ENCODE measurements at regions not wholly inside any gene's neighbourhood (a gene's known extent, or its start where the extent isn't known, plus 50 kb on each side); places are given as distances from the start of the nearest gene placed in this dataset.
"Not testable (repeated sequence)": the region's sequence is repeated elsewhere in the genome, so short reads cannot be mapped to it uniquely, and the experiment has no call there.

DNA sequence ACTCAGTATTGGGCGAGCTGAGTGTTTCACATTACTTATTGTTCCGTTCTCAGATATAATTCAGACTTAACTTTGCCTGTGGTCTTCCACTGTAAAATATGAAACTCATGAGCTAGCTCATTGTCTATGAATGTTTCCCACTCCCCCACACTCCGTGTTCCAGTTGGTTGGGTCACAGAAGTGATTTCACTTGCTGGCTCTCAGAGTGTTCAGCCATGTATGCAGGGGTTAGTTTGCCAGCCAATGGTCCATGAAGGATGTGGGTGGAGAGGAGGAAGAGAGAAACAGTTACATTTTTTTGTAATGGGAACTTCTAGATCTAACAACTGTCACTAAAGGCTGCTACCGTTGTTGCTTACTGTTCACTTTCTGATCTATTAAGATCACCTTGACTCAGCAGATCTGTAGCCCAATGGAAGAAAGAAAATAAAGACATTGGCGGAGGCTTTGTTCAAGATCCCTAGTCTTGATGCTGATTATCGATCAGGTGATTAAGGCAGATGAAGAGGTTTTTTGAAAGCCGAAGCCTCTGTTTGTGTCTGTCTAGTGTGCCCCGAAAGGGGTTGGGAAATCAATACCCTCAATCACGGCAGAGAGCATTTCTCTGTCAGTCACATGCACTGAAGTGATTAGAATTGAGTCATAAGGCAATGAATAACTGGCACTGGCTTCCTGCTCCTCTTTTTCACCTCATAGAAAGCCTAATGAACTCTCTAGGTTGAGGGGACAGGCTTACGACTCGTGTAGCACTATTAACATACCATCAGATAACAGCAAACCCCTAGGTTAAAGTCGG is 279.7 kb upstream of the FIGN start:
- FAIRE-seq = no peak

DNA sequence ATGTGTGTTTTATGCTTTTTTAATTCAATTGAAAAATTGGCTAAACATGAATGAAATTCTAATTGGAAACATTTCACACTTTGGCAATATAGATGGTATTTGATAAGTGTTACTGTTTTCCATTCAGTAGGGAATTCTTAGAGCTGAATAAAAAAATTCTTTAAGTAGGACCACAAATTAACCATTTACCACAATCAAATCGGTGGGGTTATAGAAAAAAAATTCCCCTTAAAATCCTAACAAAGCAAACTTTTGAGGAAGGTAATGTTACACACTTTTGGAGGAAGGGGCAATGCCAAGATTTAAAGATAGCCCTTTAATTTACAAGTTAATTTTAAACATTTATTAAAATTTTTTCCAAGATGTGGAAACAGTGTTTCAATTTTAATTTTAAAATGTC is 279.0 kb upstream of the FIGN start:
- no peak for FAIRE-seq

DNA sequence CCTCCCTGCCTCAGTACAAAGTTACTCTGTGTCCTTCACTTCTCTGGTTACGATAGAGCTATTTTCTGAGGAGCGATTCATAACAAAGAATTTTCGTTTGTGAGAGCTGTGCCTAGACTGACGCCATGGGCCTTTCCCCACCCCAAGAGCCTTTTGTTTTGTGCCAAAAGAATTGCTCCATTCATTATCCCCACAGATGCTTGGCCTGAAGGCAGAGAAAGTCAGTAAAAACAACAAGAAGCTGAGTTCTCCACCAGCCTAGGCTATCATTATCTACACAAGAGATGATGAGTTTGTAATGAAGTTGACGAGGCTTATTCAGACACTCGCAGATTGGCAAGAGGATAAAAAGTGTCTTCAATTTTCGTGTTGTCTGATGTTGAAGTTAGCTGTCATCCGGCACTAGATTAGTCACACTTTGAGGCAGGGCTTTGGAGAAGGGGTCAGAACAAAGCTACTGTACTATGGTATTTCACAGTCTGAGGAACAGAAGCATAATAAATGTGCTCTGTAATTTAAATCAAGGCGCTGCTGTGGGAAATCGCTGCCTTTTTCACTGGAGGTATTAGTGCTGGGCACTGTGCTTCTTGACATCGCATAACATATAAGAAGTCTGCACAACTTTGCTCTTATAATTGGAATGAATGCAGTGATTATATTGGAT is 278.4 kb upstream of the FIGN start:
- no peak for FAIRE-seq

DNA sequence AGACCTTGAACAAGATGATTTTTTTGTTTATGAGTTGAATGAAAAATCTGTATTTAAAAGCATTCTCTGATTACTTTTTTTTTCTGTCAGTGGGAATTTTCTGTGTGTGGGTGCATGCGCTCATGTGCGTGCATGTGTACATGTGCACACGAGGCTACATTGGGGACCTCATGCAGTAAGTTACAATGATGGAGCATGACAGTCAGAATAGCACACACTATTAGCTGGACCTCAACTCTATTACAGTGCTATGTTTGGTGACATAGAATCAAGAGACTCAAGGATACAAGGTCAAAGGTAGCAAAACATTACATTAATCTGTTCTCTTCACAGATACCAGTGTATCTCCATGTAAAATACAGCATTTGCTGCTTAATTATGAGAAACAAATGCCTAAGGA is 276.8 kb upstream of the FIGN start:
- FAIRE-seq = no peak

DNA sequence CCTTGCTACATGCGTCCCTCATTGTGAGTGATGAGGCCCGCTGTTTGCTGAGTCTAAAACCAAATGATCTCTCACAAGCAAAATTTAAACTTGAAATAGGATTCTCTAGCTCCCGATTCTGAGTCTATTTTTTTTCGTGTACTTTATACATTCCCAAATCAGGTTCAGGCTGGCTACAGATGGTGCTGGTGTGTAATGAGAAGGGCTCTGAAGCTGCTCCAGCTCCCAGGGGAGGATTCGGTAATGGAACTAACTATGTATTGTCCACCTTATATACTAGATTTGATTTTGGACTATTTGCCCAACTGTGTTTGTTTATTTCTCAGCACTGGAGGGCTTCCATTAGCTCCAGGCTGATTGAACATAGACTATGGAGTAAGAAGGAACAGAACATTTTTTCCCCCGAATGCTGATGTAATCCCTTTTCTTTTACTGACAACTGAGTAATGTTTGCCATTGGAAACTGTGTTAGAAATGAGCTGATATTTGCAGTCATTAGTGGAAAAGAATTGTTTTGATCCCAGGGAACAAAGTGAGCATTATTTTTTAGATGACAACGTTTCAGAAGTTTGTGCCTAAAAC is 274.0 kb upstream of the FIGN start:
- no peak for FAIRE-seq

DNA sequence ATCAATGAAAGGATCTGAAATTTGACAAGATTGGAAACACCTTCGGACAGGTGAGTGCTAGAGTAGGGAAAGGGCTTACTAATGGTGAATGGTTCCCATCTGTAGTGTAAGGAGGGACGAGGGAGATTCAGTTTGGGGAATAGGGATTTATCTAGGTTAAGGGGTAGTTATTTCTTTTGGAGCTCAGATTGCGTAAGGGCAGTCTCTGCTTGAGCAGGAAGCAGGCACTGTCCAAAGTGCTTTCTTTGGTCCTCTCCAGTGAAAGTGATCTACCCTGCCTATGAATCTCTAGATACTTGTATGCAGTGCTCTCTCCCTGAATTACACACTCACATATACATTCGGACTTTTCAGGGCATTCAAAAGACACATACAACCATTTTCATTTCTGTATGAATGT is 272.9 kb upstream of the FIGN start:
- FAIRE-seq = no peak

DNA sequence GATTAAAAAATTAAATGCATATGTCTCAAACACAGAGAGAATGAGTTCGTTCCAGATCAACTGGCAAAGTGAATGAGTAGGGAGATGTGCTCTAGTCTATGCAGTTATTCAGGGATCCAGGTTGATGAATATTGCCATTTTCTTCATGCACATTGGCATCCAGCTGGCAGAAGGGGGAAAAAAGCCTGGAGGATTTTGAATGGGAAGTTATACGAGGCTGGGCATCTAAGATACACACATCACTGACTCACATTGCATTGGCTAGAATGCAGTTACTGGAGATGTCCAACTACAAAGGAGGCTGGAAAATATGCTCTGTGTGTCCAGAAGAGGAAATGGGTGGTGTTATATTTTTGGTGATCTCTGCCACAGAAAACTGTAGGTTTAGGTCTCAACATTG is 270.9 kb upstream of the FIGN start:
- FAIRE-seq = no peak

DNA sequence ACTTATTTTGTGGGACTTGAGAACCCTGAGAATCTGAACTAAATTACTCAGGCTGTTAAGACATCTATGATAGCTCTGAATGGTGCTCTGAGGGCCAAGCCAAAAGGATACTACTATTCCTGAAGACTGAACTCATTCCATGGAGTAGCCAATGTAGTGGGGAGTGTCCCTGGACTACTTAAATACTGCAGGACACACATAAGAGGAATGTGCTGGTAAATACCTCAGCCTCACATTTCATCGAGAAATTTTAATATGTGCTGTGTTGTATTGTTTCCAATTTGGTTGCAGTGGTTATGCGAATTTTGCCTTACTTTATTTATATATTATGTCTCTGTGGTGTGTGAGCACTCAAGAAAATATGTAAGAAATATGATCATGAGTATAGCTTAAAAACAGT is 264.4 kb upstream of the FIGN start:
- FAIRE-seq = no peak

DNA sequence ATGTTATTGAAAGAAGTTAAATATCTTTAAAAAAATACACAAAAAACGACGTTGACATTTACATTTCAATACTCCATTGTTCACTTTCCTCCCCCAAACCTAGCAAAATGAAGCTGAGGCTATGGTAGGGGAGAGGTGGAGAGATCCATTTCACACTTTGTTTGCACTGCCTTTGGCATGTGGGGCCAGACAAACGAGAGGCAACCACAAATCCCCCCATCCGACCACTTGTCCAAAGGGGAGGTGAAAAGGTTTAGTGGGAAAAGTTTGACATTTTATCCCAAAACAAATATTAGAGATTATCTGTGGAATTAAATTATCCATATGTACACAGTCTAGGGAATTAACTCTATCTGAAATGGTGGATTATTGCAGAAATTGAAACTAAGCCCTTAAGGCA is 261.7 kb upstream of the FIGN start:
- no peak for FAIRE-seq

DNA sequence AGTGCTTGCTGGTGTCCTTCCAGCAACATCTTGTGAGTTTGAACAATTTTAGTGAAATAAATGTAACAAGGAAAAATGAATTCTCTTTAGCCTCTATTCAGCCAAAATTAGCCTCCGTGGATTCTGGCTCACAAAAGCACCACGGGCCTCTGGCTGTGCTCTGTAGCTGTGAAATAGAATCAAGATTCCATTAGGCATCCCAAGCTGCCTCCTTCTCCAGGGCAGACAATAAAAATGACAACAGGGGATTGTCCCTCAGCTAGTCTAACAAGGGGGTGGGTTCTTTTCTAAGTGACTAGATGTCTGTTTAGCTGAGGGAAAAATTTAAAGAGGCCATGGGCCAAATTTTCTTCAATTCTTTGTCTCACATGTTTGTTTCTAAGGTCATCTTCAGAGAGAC is 254.7 kb upstream of the FIGN start:
- FAIRE-seq = no peak

DNA sequence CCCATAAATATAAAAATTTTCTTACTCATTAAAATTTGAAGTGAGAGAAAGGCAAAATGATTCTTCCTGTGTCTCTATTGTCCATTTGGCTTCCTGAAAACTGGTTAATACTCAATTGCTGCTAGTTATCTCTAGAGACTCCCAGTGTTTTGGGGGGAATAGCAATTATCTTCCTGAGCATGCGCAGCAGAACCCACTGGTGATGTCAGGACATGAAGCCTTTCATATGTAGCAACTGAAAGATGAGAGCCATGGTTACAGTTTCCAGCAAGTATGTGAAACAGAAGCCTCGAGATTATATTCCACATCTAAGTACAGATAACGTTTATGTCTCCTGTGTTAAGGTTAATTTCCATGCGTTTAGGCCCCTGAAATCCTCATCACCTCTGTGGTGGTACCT is 254.3 kb upstream of the FIGN start:
- FAIRE-seq = no peak

DNA sequence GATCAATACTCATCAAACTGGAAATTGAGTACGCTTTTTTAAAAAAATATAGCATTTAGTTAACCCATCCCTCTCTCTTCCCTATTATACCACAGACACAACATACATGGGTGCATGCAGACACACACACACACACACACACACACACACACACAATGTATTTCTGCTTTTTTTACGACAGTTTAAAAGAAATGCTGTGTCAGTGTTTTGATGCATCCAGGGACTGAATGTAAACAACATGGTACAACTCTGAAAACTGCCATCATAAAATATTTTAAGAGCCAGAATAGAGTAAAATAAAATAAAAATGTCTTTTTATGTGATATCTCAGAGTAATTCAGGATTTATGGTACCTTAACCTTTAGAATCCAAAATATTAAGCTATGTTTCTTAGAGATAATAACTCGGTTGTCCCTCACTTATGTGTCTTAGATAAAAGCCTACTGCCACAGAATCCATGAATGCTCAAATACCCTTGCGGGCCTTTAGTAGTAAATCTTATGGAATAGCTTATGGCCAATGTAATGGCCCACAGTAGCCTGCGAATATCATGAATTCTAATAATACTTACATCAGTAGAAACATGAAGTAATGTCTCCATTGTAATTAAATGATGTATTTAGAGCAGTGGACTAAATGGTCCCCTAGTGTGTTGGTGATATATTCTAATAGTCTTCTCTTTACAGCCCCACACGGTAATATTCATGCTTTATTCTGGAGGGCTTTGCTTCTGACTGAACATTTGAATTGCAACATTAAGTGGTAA is 251.6 kb upstream of the FIGN start:
- no peak for FAIRE-seq

DNA sequence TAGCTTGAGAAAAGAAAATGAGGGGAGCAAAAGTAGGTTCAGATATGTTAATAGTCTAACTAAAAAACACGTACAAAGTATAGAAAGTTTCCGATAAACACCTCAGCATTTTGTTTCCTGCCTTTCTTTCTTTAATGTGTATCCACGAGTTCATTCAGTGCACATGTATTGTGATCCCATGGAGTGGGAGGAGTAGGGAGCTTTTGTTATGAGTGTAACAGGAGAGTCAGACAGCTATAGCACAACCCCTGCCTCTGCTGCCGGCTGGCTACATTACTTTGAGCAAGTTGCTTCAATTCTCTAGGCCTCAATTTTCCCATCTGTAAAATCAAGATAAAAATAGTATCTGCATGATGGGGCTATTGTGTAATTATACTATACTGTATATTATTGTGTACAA is 249.2 kb upstream of the FIGN start:
- FAIRE-seq = no peak

DNA sequence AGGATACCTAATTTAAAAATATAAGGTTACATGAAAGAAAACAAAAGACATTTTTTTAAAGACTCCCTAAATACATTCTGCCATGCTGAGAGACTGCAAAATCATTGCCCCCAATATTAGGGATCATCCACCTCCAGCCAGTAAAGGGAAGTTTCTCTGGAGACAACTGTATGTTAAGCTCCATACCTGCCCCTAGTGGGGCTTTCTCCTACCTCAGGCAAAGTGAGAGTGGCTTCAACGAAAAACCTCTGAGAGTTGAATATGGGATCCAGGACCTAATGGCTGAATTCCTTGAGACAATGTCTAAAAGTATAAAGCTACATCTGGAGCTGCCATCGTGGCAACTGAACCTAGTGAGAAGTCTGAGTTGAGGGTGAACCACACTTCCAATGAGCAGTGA is 248.1 kb upstream of the FIGN start:
- no peak for FAIRE-seq

DNA sequence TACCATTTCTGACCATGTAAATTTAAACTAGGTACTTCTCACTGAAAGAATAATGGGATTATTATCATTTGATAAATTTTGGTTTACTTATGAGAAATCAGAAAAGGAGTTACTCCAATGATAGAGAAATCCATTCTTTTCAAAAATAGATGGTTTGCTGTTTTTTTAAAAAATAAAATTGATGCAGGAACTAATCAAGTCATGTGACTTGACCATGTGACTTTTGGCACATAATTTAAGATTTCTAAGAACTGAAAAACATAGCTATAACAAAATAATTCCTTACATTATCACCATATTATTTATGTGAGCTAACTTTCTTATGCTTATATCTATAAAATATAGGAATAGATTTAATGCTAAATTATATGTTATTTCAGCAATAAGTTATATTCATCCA is 247.1 kb upstream of the FIGN start:
- FAIRE-seq = no peak

DNA sequence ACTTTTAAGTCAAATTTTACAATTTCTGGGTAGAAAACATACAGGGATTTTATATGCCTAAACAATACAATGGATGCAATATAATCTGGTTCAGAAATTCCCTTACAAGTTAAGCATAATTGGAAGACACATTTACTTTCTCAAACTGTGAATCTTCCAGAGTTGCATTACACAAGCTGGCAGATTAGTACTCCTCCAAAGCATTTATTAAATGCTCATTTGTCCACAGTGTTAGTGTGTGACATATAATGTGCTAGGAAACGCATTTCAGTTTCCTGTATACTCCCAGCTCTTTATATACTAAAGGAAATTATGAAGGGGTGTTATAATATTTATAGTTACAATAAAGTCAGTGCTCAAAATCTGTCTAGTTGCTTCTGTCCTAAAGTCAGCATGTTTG is 239.0 kb upstream of the FIGN start:
- FAIRE-seq = no peak

DNA sequence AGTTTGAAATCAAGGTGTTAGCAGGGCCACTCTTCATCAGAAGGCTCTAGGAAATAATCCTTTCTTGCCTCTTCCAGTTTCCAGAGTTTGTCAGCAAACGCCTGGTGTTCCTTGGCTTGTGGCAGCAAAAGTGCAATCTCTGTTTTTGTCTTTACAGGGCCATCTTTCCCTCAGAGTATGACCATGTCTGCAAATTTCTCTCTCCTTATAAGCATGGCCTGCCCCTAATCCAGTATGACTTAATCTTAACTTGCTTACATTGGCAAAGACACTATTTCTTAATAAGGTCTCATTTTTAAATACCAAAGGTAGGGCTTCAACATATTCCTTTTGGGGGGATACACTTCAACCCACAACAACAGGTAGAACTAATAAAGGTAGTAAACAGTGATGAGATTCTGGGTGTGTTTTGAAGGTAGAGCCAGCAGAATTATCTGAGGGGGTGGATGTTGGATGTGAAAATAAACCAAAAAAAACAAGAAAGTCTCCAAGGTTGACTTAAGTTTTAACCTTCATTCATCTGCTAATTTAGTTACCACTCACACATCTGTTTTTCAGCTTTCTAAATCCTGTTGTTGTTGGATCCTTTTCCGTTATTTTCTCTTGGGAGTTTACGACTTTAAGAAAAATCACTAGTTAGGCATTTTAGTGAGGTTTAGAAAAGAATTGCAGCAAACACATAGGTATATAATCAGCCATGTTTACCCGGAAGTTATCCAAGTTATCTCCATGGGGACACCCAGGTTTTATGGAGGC is 234.4 kb upstream of the FIGN start:
- no peak for FAIRE-seq

DNA sequence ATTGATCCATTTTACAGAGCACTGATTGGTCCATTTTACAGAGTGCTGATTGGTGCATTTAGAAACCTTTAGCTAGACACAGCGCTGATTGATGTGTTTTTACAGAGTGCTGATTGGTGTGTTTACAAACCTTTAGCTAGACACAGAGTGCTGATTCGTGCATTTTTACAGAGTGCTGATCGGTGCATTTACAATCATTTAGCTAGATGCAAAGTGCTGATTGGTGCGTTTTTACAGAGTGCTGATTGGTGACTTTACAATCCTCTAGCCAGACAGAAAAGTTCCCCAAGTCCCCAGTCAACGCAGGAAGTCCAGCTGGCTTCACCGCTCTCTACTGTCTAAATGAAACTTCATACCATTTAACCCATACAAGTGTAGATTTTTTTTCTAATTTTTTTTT is 228.5 kb upstream of the FIGN start:
- FAIRE-seq = not testable (repeated sequence)

DNA sequence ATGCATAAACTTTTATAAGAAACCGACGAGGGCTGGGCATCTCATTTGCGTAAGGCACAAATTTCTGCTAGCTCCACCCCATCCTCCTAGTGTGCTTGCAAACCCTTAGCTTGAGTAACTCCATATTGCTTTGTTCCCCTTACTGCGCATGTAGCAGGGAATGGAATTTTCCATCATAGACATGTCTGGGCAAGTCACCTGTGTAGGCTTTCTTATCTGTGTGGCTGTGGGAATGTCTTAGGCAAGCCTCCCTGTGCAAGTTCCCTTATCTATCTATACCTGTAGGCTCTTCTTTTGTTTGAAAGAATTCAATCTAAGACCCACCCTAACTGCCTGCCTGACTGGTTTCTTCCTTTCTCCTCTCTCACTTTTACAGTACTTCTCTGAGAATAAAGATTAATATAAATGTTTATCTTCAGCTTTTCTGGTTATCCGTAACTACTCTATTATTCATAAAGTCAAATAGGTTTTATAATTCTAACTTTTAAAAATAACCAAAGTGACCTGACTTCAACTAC is 217.6 kb upstream of the FIGN start:
- FAIRE-seq = no peak

DNA sequence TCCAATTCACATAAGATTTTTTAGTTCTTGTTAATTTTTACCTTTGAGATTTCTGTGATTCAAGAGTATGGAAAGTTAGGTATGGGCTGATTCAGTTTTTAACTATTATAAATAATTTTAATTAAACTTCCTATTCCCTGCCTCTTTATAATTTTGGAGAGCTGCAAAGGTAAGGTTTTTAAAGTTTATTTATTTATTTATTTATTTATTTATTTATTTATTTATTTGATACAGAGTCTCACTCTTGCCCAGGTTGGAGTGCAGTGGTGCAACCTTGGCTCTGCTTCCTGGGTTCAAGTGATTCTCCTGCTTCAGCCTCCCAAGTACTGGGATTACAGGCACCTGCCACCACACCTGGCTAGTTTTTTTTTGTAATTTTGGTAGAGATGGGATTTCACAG is 215.5 kb upstream of the FIGN start:
- FAIRE-seq = no peak

DNA sequence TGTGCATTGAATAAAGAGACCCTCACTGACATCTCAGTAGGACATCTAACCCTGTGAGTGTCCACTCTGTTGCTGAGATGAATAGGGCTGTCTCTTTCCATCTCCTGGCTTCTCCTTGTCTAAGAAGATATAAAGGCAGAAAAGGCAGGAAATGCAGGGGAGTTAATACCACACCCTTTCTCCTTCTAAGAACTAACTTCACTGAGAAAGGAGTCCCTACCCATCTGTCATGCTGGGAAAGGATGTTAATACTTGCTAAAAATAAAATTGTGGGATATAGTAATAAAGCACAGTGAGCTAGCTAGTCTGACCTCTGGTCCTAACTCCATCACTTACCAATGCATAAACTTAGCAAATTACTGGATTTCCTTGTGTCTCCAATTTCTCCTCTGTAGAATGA is 213.9 kb upstream of the FIGN start:
- no peak for FAIRE-seq

DNA sequence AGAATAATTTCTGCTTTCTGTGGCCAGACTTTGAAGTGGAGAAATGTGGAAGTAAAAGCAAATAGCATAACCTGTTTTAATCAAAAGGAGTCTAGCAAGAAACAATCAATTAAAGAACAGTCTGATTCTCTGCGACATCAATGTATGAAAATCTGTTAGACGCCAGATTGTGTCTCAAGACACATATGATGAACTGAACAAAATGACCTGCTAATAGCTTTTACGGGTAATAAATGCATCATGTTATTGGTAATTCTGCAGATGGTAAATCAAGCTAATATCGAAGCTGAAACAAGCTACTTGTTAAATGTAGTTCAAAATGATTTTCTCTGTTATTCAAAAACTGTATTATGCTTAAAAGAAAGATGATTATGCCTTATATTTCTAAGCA is 208.5 kb upstream of the FIGN start:
- FAIRE-seq = no peak

Data from colon (tissue), 2 donors.